ENCODE measurements at regions not wholly inside any gene's neighbourhood (a gene's known extent, or its start where the extent isn't known, plus 50 kb on each side); places are given as distances from the start of the nearest gene placed in this dataset.

DNA sequence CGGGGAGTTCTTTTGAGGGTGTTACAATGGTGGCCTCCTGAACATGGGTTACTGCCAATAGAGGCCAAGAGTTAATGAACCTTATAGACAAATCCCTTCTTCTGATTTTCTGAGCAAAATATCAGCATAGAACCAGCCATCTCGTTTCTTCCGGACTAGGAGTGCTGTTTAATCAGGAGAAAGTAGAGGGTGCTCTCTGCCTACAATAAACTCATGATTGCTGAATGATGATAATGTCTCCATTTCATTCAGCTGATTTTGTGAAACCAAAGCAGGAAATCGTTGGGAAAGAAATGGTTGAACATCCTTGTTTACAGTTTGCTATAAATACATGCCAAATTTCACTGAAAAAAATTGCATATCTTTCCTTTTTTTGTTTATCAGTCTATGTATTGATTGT, 142.8 kb upstream of the PLSCR5 start:
- TF ChIP-seq EZH2 (IDR thresholded peaks at IDR 0.05; ENCODE audit: borderline replicate concordance, low read depth, low read length, severe bottlenecking) = no peak
- TF ChIP-seq, protein P1, sequence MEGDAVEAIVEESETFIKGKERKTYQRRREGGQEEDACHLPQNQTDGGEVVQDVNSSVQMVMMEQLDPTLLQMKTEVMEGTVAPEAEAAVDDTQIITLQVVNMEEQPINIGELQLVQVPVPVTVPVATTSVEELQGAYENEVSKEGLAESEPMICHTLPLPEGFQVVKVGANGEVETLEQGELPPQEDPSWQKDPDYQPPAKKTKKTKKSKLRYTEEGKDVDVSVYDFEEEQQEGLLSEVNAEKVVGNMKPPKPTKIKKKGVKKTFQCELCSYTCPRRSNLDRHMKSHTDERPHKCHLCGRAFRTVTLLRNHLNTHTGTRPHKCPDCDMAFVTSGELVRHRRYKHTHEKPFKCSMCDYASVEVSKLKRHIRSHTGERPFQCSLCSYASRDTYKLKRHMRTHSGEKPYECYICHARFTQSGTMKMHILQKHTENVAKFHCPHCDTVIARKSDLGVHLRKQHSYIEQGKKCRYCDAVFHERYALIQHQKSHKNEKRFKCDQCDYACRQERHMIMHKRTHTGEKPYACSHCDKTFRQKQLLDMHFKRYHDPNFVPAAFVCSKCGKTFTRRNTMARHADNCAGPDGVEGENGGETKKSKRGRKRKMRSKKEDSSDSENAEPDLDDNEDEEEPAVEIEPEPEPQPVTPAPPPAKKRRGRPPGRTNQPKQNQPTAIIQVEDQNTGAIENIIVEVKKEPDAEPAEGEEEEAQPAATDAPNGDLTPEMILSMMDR (IDR thresholded peaks at IDR 0.05; ENCODE audit: borderline replicate concordance, extremely low read depth, low read length, poor library complexity, severe bottlenecking) = peak; percentile 47
